HuH-7 (cell line): ENCODE measurements at regions not wholly inside any gene's neighbourhood (a gene's known extent, or its start where the extent isn't known, plus 50 kb on each side); places are given as distances from the start of the nearest gene placed in this dataset.
"Not testable (repeated sequence)": the region's sequence is repeated elsewhere in the genome, so short reads cannot be mapped to it uniquely, and the experiment has no call there.

Experiments used
- DNase-seq: peaks from one replicate; pipeline ENCODE4 v3.0.0; 2011; ENCODE audit warnings: low spot score

- DNase-seq, result no peak
Observed at GRCh38 chr3:177778633-177779032, 581.4 kb upstream of the TBL1XR1 start.

- no peak for DNase-seq
Observed at GRCh38 chr3:177781686-177782161, 584.4 kb upstream of the TBL1XR1 start.

- no peak for DNase-seq
Observed at GRCh38 chr3:177783338-177783737, 586.1 kb upstream of the TBL1XR1 start.

GRCh38 chr3:177783767-177784166 is 586.5 kb upstream of the TBL1XR1 start:
- DNase-seq, result no peak

GRCh38 chr3:177787279-177788041 is 590.2 kb upstream of the TBL1XR1 start:
- no peak for DNase-seq

- no peak for DNase-seq
Observed at GRCh38 chr3:177789500-177789899, 592.2 kb upstream of the TBL1XR1 start.

- DNase-seq, result no peak
Observed at GRCh38 chr3:177792311-177793030, 595.2 kb upstream of the TBL1XR1 start.

- DNase-seq, result no peak
Observed at GRCh38 chr3:177793451-177793850, 596.2 kb upstream of the TBL1XR1 start.

- no peak for DNase-seq
Observed at GRCh38 chr3:177795216-177795615, 597.9 kb upstream of the TBL1XR1 start.

- DNase-seq, result no peak
Observed at GRCh38 chr3:177795859-177796258, 598.6 kb upstream of the TBL1XR1 start.

- DNase-seq, result not testable (repeated sequence)
Observed at GRCh38 chr3:177800147-177800546, 602.9 kb upstream of the TBL1XR1 start.

- DNase-seq, result no peak
Observed at GRCh38 chr3:177800561-177800960, 603.3 kb upstream of the TBL1XR1 start.

GRCh38 chr3:177802151-177802900 is 605.0 kb upstream of the TBL1XR1 start:
- no peak for DNase-seq

- no peak for DNase-seq
Observed at GRCh38 chr3:177803500-177803899, 606.2 kb upstream of the TBL1XR1 start.

- DNase-seq, result no peak
Observed at GRCh38 chr3:177804032-177804431, 606.8 kb upstream of the TBL1XR1 start.

- no peak for DNase-seq
Observed at GRCh38 chr3:177804646-177805045, 607.4 kb upstream of the TBL1XR1 start.

GRCh38 chr3:177807150-177807875 is 610.0 kb upstream of the TBL1XR1 start:
- DNase-seq, result no peak

- DNase-seq, result not testable (repeated sequence)
Observed at GRCh38 chr3:177808928-177809478, 611.7 kb upstream of the TBL1XR1 start.

- DNase-seq, result no peak
Observed at GRCh38 chr3:177810162-177810623, 612.9 kb upstream of the TBL1XR1 start.

- no peak for DNase-seq
Observed at GRCh38 chr3:177811112-177811511, 613.8 kb upstream of the TBL1XR1 start.

- DNase-seq, result no peak
Observed at GRCh38 chr3:177811835-177812234, 614.6 kb upstream of the TBL1XR1 start.

GRCh38 chr3:177812492-177812891 is 615.2 kb upstream of the TBL1XR1 start:
- DNase-seq, result no peak
